HepG2 (cell line): ENCODE measurements at regions not wholly inside any gene's neighbourhood (a gene's known extent, or its start where the extent isn't known, plus 50 kb on each side); places are given as distances from the start of the nearest gene placed in this dataset.

Experiments used
- ARID2 ChIP-seq: sonication (generic); formaldehyde crosslinking; IDR thresholded peaks from 2 replicates; pipeline ENCODE4 v1.8.1; 2022; ENCODE audit warnings: mild to moderate bottlenecking, missing genetic modification reagents, borderline replicate concordance
- CREM ChIP-seq, 2 experiments: sonication (generic) in 1 of 2; formaldehyde crosslinking in 1 of 2; IDR thresholded peaks; 2 replicates each; pipeline versions ENCODE4 v1.4.0 to v1.6.1; 2016 to 2020; ENCODE audit warnings: antibody characterized with exemption in 1 of 2, mild to moderate bottlenecking in 1 of 2, missing genetic modification reagents in 1 of 2
- EED ChIP-seq: sonication (generic); formaldehyde crosslinking; IDR thresholded peaks from 2 replicates; pipeline ENCODE4 v1.5.0; 2020; ENCODE audit warnings: mild to moderate bottlenecking, missing genetic modification reagents
- HNF4G ChIP-seq, 2 experiments: sonication (generic) in 1 of 2; formaldehyde crosslinking in 1 of 2; IDR thresholded peaks; 2 replicates each; pipeline versions ENCODE4 v1.4.0 to v1.6.1; 2011 to 2020; ENCODE audit warnings: borderline replicate concordance in 2 of 2, low read depth in 2 of 2, mild to moderate bottlenecking in 2 of 2, low read length in 1 of 2, missing genetic modification reagents in 1 of 2, moderate library complexity in 1 of 2
- IRX3 ChIP-seq: sonication (generic); formaldehyde crosslinking; IDR thresholded peaks from 2 replicates; pipeline ENCODE4 v1.8.1; 2023; ENCODE audit warnings: mild to moderate bottlenecking, low read depth, missing genetic modification reagents, borderline replicate concordance
- KAT2B ChIP-seq: fragments of 150-350 bp; IDR thresholded peaks from 2 replicates; pipeline ENCODE4 v1.6.1; 2014; ENCODE audit warnings: low read depth, low read length, borderline replicate concordance
- KDM5B ChIP-seq: sonication (generic); formaldehyde crosslinking; IDR thresholded peaks from 2 replicates; pipeline ENCODE4 v1.4.0; 2020; ENCODE audit warnings: missing genetic modification reagents, mild to moderate bottlenecking, borderline replicate concordance
- NFKBIZ ChIP-seq: IDR thresholded peaks from 2 replicates; pipeline ENCODE4 v1.6.1; 2018; ENCODE audit warnings: missing genetic modification reagents, missing compliant biosample characterization
- RAD51 ChIP-seq: fragments of 450-650 bp; IDR thresholded peaks from 2 replicates; pipeline ENCODE4 v1.6.1; 2016; ENCODE audit warnings: borderline replicate concordance
- SKI ChIP-seq: fragments of 450-650 bp; IDR thresholded peaks from one replicate; pipeline ENCODE4 v1.6.1; 2018; ENCODE audit warnings: mild to moderate bottlenecking; ENCODE audit not compliant: partially characterized antibody
- SNAPC2 ChIP-seq: sonication (generic); formaldehyde crosslinking; IDR thresholded peaks from 2 replicates; pipeline ENCODE4 v1.8.1; 2022; ENCODE audit warnings: mild to moderate bottlenecking, missing genetic modification reagents
- THYN1 ChIP-seq: sonication (generic); formaldehyde crosslinking; IDR thresholded peaks from 2 replicates; pipeline ENCODE4 v1.8.1; 2023; ENCODE audit warnings: low read depth, mild to moderate bottlenecking, moderate library complexity, missing genetic modification reagents, borderline replicate concordance
- ZNF17 ChIP-seq: sonication (generic); formaldehyde crosslinking; IDR thresholded peaks from 2 replicates; pipeline ENCODE4 v1.5.0; 2020; ENCODE audit warnings: mild to moderate bottlenecking, missing genetic modification reagents
- ZNF24 ChIP-seq: fragments of 450-650 bp; IDR thresholded peaks from 2 replicates; pipeline ENCODE4 v1.6.1; 2017; ENCODE audit warnings: antibody characterized with exemption, mild to moderate bottlenecking
- ZNF274 ChIP-seq: sonication (generic); formaldehyde crosslinking; IDR thresholded peaks from 2 replicates; pipeline ENCODE4 v1.5.1; 2020; ENCODE audit warnings: mild to moderate bottlenecking, missing genetic modification reagents
- ZNF552 ChIP-seq: sonication (generic); formaldehyde crosslinking; IDR thresholded peaks from 2 replicates; pipeline ENCODE4 v1.9.0; 2022; ENCODE audit warnings: missing genetic modification reagents, mild to moderate bottlenecking, borderline replicate concordance
- TF ChIP-seq, protein P1 (sequence below): sonication (generic); formaldehyde crosslinking; IDR thresholded peaks from 2 replicates; pipeline ENCODE4 v1.5.1; 2020; ENCODE audit warnings: mild to moderate bottlenecking, missing genetic modification reagents, moderate library complexity
- TF ChIP-seq, protein P2 (sequence below): sonication (generic); formaldehyde crosslinking; IDR thresholded peaks from 2 replicates; pipeline ENCODE4 v1.5.1; 2020; ENCODE audit warnings: mild to moderate bottlenecking, missing genetic modification reagents, borderline replicate concordance
- TF ChIP-seq, protein P3 (sequence below): sonication (generic); formaldehyde crosslinking; IDR thresholded peaks from 2 replicates; pipeline ENCODE4 v1.4.0; 2020; ENCODE audit warnings: missing genetic modification reagents

DNA sequence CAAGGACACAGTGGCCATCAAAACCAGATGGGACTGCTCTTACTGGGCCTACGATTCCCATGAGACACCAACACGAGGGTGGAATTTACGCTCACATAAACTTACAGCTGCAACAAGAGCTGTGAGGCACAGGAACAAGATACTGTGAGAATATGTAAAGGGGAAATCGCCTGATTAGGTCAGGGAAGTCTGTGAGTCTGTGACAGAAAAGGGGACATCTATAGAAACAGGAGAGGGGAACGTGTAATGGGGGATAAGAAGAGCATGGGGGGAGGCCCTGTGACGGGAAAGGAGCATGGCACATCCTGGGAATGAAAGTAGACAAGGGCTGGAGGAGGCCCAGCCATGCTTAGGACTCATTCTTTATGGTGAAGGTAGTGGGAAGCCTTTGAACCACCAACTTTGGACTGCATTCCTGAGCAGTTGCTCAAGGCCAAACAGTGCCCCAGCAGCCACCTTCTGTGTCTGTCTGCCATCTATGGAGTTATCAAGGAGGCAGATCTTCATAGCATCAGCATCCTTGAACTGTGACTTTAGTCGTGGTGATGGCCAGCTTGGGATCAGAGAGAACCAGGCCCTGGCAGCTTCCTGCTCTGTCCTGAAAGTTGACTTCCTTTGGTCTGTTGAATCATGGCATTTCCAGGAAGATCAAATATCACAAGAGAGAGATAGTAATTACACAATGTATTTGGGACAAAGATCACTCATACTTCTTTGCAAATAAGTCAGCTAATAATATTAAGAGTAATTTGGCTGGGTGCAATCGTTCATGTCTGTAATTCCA lies 87.9 kb upstream of the FAM169A start (continued):
- TF ChIP-seq, protein P1, sequence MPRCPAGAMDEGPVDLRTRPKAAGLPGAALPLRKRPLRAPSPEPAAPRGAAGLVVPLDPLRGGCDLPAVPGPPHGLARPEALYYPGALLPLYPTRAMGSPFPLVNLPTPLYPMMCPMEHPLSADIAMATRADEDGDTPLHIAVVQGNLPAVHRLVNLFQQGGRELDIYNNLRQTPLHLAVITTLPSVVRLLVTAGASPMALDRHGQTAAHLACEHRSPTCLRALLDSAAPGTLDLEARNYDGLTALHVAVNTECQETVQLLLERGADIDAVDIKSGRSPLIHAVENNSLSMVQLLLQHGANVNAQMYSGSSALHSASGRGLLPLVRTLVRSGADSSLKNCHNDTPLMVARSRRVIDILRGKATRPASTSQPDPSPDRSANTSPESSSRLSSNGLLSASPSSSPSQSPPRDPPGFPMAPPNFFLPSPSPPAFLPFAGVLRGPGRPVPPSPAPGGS (CRISPR knock-in tag), result no peak
- TF ChIP-seq ZNF552 (CRISPR knock-in tag), result no peak
- no peak for TF ChIP-seq THYN1 (CRISPR knock-in tag)
- TF ChIP-seq, protein P2, sequence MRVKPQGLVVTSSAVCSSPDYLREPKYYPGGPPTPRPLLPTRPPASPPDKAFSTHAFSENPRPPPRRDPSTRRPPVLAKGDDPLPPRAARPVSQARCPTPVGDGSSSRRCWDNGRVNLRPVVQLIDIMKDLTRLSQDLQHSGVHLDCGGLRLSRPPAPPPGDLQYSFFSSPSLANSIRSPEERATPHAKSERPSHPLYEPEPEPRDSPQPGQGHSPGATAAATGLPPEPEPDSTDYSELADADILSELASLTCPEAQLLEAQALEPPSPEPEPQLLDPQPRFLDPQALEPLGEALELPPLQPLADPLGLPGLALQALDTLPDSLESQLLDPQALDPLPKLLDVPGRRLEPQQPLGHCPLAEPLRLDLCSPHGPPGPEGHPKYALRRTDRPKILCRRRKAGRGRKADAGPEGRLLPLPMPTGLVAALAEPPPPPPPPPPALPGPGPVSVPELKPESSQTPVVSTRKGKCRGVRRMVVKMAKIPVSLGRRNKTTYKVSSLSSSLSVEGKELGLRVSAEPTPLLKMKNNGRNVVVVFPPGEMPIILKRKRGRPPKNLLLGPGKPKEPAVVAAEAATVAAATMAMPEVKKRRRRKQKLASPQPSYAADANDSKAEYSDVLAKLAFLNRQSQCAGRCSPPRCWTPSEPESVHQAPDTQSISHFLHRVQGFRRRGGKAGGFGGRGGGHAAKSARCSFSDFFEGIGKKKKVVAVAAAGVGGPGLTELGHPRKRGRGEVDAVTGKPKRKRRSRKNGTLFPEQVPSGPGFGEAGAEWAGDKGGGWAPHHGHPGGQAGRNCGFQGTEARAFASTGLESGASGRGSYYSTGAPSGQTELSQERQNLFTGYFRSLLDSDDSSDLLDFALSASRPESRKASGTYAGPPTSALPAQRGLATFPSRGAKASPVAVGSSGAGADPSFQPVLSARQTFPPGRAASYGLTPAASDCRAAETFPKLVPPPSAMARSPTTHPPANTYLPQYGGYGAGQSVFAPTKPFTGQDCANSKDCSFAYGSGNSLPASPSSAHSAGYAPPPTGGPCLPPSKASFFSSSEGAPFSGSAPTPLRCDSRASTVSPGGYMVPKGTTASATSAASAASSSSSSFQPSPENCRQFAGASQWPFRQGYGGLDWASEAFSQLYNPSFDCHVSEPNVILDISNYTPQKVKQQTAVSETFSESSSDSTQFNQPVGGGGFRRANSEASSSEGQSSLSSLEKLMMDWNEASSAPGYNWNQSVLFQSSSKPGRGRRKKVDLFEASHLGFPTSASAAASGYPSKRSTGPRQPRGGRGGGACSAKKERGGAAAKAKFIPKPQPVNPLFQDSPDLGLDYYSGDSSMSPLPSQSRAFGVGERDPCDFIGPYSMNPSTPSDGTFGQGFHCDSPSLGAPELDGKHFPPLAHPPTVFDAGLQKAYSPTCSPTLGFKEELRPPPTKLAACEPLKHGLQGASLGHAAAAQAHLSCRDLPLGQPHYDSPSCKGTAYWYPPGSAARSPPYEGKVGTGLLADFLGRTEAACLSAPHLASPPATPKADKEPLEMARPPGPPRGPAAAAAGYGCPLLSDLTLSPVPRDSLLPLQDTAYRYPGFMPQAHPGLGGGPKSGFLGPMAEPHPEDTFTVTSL, result peak; percentile 92; the same call in 1 of the 2 replicates
- no peak for TF ChIP-seq ZNF24
- no peak for TF ChIP-seq KDM5B (CRISPR knock-in tag)
- no peak for TF ChIP-seq ZNF17 (CRISPR knock-in tag)
- 0 out of 2 replicates have a peak, but pooled peaks have one; percentile 32 for TF ChIP-seq SNAPC2 (CRISPR knock-in tag)
- TF ChIP-seq, protein P3, sequence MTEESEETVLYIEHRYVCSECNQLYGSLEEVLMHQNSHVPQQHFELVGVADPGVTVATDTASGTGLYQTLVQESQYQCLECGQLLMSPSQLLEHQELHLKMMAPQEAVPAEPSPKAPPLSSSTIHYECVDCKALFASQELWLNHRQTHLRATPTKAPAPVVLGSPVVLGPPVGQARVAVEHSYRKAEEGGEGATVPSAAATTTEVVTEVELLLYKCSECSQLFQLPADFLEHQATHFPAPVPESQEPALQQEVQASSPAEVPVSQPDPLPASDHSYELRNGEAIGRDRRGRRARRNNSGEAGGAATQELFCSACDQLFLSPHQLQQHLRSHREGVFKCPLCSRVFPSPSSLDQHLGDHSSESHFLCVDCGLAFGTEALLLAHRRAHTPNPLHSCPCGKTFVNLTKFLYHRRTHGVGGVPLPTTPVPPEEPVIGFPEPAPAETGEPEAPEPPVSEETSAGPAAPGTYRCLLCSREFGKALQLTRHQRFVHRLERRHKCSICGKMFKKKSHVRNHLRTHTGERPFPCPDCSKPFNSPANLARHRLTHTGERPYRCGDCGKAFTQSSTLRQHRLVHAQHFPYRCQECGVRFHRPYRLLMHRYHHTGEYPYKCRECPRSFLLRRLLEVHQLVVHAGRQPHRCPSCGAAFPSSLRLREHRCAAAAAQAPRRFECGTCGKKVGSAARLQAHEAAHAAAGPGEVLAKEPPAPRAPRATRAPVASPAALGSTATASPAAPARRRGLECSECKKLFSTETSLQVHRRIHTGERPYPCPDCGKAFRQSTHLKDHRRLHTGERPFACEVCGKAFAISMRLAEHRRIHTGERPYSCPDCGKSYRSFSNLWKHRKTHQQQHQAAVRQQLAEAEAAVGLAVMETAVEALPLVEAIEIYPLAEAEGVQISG (CRISPR knock-in tag), result 0 out of 2 replicates have a peak, but pooled peaks have one; percentile 58
- no peak for TF ChIP-seq EED
- no peak for TF ChIP-seq RAD51
- peak; percentile 79 for TF ChIP-seq CREM (IDR thresholded peaks at IDR 0.05)
- no peak for TF ChIP-seq CREM (CRISPR knock-in tag; IDR thresholded peaks at IDR 0.05)
- TF ChIP-seq NFKBIZ (CRISPR knock-in tag), result 0 out of 2 replicates have a peak, but pooled peaks have one; percentile 68
- TF ChIP-seq KAT2B, result no peak
- TF ChIP-seq ZNF274 (CRISPR knock-in tag), result no peak
- TF ChIP-seq IRX3 (CRISPR knock-in tag), result no peak
- TF ChIP-seq ARID2, result 0 out of 2 replicates have a peak, but pooled peaks have one; percentile 54
- TF ChIP-seq SKI, result peak; percentile 95
- TF ChIP-seq HNF4G (IDR thresholded peaks at IDR 0.05; ENCODE audit: borderline replicate concordance, low read depth, low read length), result peak; percentile 38; the same call in 1 of the 2 replicates
- TF ChIP-seq HNF4G (CRISPR knock-in tag; IDR thresholded peaks at IDR 0.05; ENCODE audit: borderline replicate concordance, low read depth), result peak; percentile 57; the same call in 1 of the 2 replicates
